ENCODE measurements at regions not wholly inside any gene's neighbourhood (a gene's known extent, or its start where the extent isn't known, plus 50 kb on each side); places are given as distances from the start of the nearest gene placed in this dataset.

GRCh38 chr5:130797303-130797702 is 367.8 kb downstream of the HINT1 start (continued):
- TF ChIP-seq SP1 (IDR thresholded peaks at IDR 0.05; ENCODE audit: low read depth, low read length), result no peak
- TF ChIP-seq POLR2AphosphoS5 (IDR thresholded peaks at IDR 0.05; ENCODE audit: low read depth, low read length), result no peak
- no peak for TF ChIP-seq CTCF (IDR thresholded peaks at IDR 0.05; ENCODE audit: control extremely low read depth in 1 of 3, insufficient read depth in 1 of 3, low read depth in 1 of 3, low read length in 3 of 3)
- no peak for TF ChIP-seq PHF8 (conservative IDR thresholded peaks at IDR 0.05; ENCODE audit: low read depth, low read length)

Measured in H1 (cell line).